Activated CD8-positive, alpha-beta T cell treated with anti-CD3 and anti-CD28 coated beads for 36 hours (primary cell): ENCODE measurements at regions not wholly inside any gene's neighbourhood (a gene's known extent, or its start where the extent isn't known, plus 50 kb on each side); places are given as distances from the start of the nearest gene placed in this dataset.

Experiments used
- ATAC-seq: fragments of 200-7000 bp; cut with Tn5 transposase; one replicate; pipeline ENCODE4 v1.10.0; 2021; ENCODE audit warnings: mild to moderate bottlenecking, moderate library complexity
- CTCF ChIA-PET: fragments of 350-600 bp; sonication (Branson Sonifier 250); formaldehyde crosslinking; loops from one replicate; lab custom pipeline; 2021; ENCODE audit warnings: antibody characterized with exemption; lab: Charles Lee
- POLR2A ChIA-PET: fragments of 350-600 bp; sonication (Branson Sonifier 250); formaldehyde crosslinking; loops from one replicate; lab custom pipeline; 2021; ENCODE audit warnings: antibody characterized with exemption; lab: Charles Lee
- DNase-seq: peaks from one replicate; pipeline ENCODE4 v3.0.0-alpha.2; 2020
- H3K27ac Mint-ChIP-seq: one replicate; pipeline ENCODE4 v1.8.0; 2021; ENCODE audit warnings: mild to moderate bottlenecking, mixed read lengths
- H3K27me3 Mint-ChIP-seq: one replicate; pipeline ENCODE4 v1.8.0; 2021; ENCODE audit warnings: mixed read lengths
- H3K36me3 Mint-ChIP-seq: one replicate; pipeline ENCODE4 v1.8.0; 2021; ENCODE audit warnings: low read depth, mixed read lengths
- H3K4me1 Mint-ChIP-seq: one replicate; pipeline ENCODE4 v1.8.0; 2021; ENCODE audit warnings: low read depth, mixed read lengths
- H3K4me3 Mint-ChIP-seq: one replicate; pipeline ENCODE4 v1.8.0; 2021; ENCODE audit warnings: mild to moderate bottlenecking, moderate library complexity, mixed read lengths
- H3K9me3 Mint-ChIP-seq: one replicate; pipeline ENCODE4 v1.8.0; 2021; ENCODE audit warnings: mixed read lengths
- CTCF ChIP-seq: fragments of 200-600 bp; IDR thresholded peaks from one replicate; pipeline ENCODE4 v1.8.0; 2022; ENCODE audit warnings: antibody characterized with exemption, mild to moderate bottlenecking
- intact Hi-C: fragments of 100-400 bp; cut with micrococcal nuclease; formaldehyde crosslinking; loops from one replicate; pipeline ENCODE4 v1.10.0; 2022

- no peak for TF ChIP-seq CTCF
- Mint-ChIP-seq H3K27me3 (peaks cover 1% of the 10 kb centered on the region), H3K9me3 (no peaks in the 10 kb centered on the region), H3K27ac (no peak overlapping the region), H3K36me3 (peaks cover 8% of the 10 kb centered on the region), H3K4me3 (no peak overlapping the region), H3K4me1 (no peaks in the 10 kb centered on the region)
- POLR2A ChIA-PET: no interaction called here
- CTCF ChIA-PET: no interaction called here
- ATAC-seq (no peak), DNase-seq (no peak)
- intact Hi-C loops: no loop called here
Measured at GRCh38 chr1:223007935-223008334, 135.1 kb downstream of the TLR5 start.

- ATAC-seq (no peak), DNase-seq (no peak)
- Mint-ChIP-seq H3K4me3 (no peak overlapping the region), H3K9me3 (no peaks in the 10 kb centered on the region), H3K4me1 (no peaks in the 10 kb centered on the region), H3K27me3 (peaks cover 3% of the 10 kb centered on the region), H3K36me3 (peaks cover 4% of the 10 kb centered on the region), H3K27ac (no peak overlapping the region)
- TF ChIP-seq CTCF: no peak
- ChIA-PET POLR2A (no interaction called here), CTCF (interaction anchor here (1.1 kb wide), 1 partner anchor 81 kb away, joined by 3 read pairs; no protein-coding TSS in a partner anchor)
- intact Hi-C loops: no loop called here
Measured at GRCh38 chr1:223008808-223009207, 134.2 kb downstream of the TLR5 start.

- ATAC-seq (no peak), DNase-seq (no peak)
- Mint-ChIP-seq H3K4me3 (no peak overlapping the region), H3K9me3 (no peaks in the 10 kb centered on the region), H3K4me1 (no peaks in the 10 kb centered on the region), H3K36me3 (peaks cover 3% of the 10 kb centered on the region), H3K27me3 (peaks cover 3% of the 10 kb centered on the region), H3K27ac (no peak overlapping the region)
- intact Hi-C loops: no loop called here
- TF ChIP-seq CTCF: no peak
- CTCF ChIA-PET: interaction anchor here (1.1 kb wide), 1 partner anchor 80 kb away, joined by 3 read pairs; no protein-coding TSS in a partner anchor
- POLR2A ChIA-PET: no interaction called here
Measured at GRCh38 chr1:223009406-223009805, 133.6 kb downstream of the TLR5 start.

GRCh38 chr1:223010582-223011504 is 132.2 kb downstream of the TLR5 start:
- ChIA-PET CTCF (interaction anchor here (1.1 kb wide), 1 partner anchor 14 kb away, joined by 4 read pairs; no protein-coding TSS in a partner anchor), POLR2A (no interaction called here)
- ATAC-seq (no peak), DNase-seq (no peak)
- H3K9me3 Mint-ChIP-seq: no peaks in the 10 kb centered on the region
- H3K27me3 Mint-ChIP-seq: peaks cover 3% of the 10 kb centered on the region
- intact Hi-C loops: no loop called here
- H3K27ac Mint-ChIP-seq: no peak overlapping the region
- H3K4me1 Mint-ChIP-seq: no peaks in the 10 kb centered on the region
- no peak for TF ChIP-seq CTCF
- no peaks in the 10 kb centered on the region for H3K36me3 Mint-ChIP-seq
- no peak overlapping the region for H3K4me3 Mint-ChIP-seq

GRCh38 chr1:223011505-223011856 is 131.6 kb downstream of the TLR5 start:
- no peak for DNase-seq
- no peak overlapping the region for H3K4me3 Mint-ChIP-seq
- intact Hi-C loops: no loop called here
- H3K4me1 Mint-ChIP-seq: no peaks in the 10 kb centered on the region
- CTCF ChIA-PET: interaction anchor here (1.1 kb wide), 1 partner anchor 15 kb away, joined by 4 read pairs; no protein-coding TSS in a partner anchor
- H3K27me3 Mint-ChIP-seq: peaks cover 3% of the 10 kb centered on the region
- H3K27ac Mint-ChIP-seq: no peak overlapping the region
- TF ChIP-seq CTCF: no peak
- no peak for ATAC-seq
- no peaks in the 10 kb centered on the region for H3K36me3 Mint-ChIP-seq
- POLR2A ChIA-PET: no interaction called here
- H3K9me3 Mint-ChIP-seq: no peaks in the 10 kb centered on the region
